CD14-positive monocyte (primary cell): ENCODE measurements at regions not wholly inside any gene's neighbourhood (a gene's known extent, or its start where the extent isn't known, plus 50 kb on each side); places are given as distances from the start of the nearest gene placed in this dataset.

Experiments
- DNase-seq, 3 donors: peaks; one replicate each; pipeline ENCODE4 v3.0.0-alpha.2; 2011 to 2022
- H2AFZ ChIP-seq: 2 replicates; pipeline ENCODE4 v1.6.0; 2012; ENCODE audit warnings: mild to moderate bottlenecking, low read depth, low read length, inconsistent platforms; ENCODE audit not compliant: insufficient read depth, poor library complexity, severe bottlenecking
- H3K27ac ChIP-seq, 2 donors: 1 replicate in 1 of 2; 2 replicates in 1 of 2; pipeline ENCODE4 v1.5.1; 2012 to 2013; ENCODE audit warnings: low read length in 2 of 2, control low read depth in 1 of 2, inconsistent platforms in 1 of 2, low read depth in 1 of 2, mild to moderate bottlenecking in 1 of 2
- H3K27me3 ChIP-seq, 2 donors: one replicate each; pipeline versions ENCODE4 v1.6.0 to v1.6.1; 2011 to 2013; ENCODE audit warnings: low read length in 2 of 2; ENCODE audit not compliant: control insufficient read depth in 2 of 2, insufficient read depth in 2 of 2
- H3K36me3 ChIP-seq, 2 donors: replicated peaks in 1 of 2; 1 replicate in 1 of 2; 2 replicates in 1 of 2; pipeline versions ENCODE4 v1.5.1 to v1.6.1; 2012 to 2013; ENCODE audit warnings: low read length in 2 of 2, control low read depth in 1 of 2, inconsistent platforms in 1 of 2, mild to moderate bottlenecking in 1 of 2; ENCODE audit not compliant: insufficient read depth in 2 of 2, control insufficient read depth in 1 of 2
- H3K4me1 ChIP-seq, 2 donors: 1 replicate in 1 of 2; 2 replicates in 1 of 2; pipeline versions ENCODE4 v1.5.1 to v1.6.1; 2012 to 2013; ENCODE audit warnings: low read length in 2 of 2, control low read depth in 1 of 2, inconsistent platforms in 1 of 2, mild to moderate bottlenecking in 1 of 2, moderate library complexity in 1 of 2; ENCODE audit not compliant: insufficient read depth in 2 of 2, control insufficient read depth in 1 of 2
- H3K4me2 ChIP-seq: replicated peaks from 2 replicates; pipeline ENCODE3; 2012; ENCODE audit warnings: low read length, moderate library complexity, mild to moderate bottlenecking; ENCODE audit not compliant: poor library complexity, severe bottlenecking; ENCODE audit errors: extremely low read depth
- H3K4me3 ChIP-seq, 3 experiments: fragments of 200-600 bp in 1 of 3; sonication (generic) in 1 of 3; replicated peaks in 1 of 3; 1 replicate in 2 of 3; 2 replicates in 1 of 3; pipeline ENCODE4 v1.5.1; 2011 to 2013; ENCODE audit warnings: low read length in 3 of 3, mild to moderate bottlenecking in 3 of 3, control low read depth in 2 of 3, low read depth in 2 of 3, inconsistent platforms in 1 of 3, moderate library complexity in 1 of 3
- H3K79me2 ChIP-seq: 2 replicates; pipeline ENCODE4 v1.6.0; 2012; ENCODE audit warnings: mild to moderate bottlenecking, control low read depth, inconsistent platforms, low read length, moderate library complexity; ENCODE audit not compliant: insufficient read depth
- H3K9ac ChIP-seq: 2 replicates; pipeline ENCODE4 v1.6.0; 2017; ENCODE audit warnings: low read length, mild to moderate bottlenecking; ENCODE audit not compliant: insufficient read depth, poor library complexity, severe bottlenecking
- H3K9me3 ChIP-seq, 2 donors: replicated peaks in 1 of 2; 1 replicate in 1 of 2; 2 replicates in 1 of 2; pipeline versions ENCODE4 v1.5.1 to v1.6.1; 2012 to 2013; ENCODE audit warnings: low read length in 2 of 2, control low read depth in 1 of 2; ENCODE audit not compliant: control insufficient read depth in 1 of 2, insufficient read depth in 1 of 2
- H4K20me1 ChIP-seq: 2 replicates; pipeline ENCODE4 v1.6.0; 2012; ENCODE audit warnings: mild to moderate bottlenecking, low read length, control low read depth, moderate library complexity; ENCODE audit not compliant: insufficient read depth
- H3K27ac Mint-ChIP-seq, 7 donors: one replicate each; pipeline ENCODE4 v1.8.0; 2020; ENCODE audit warnings: mild to moderate bottlenecking in 7 of 7, mixed read lengths in 7 of 7, moderate library complexity in 6 of 7, inconsistent platforms in 2 of 7
- H3K27me3 Mint-ChIP-seq, 3 donors: one replicate each; pipeline ENCODE4 v1.8.0; 2021 to 2022; ENCODE audit warnings: low read depth in 3 of 3, mild to moderate bottlenecking in 3 of 3, mixed read lengths in 3 of 3, moderate library complexity in 3 of 3, inconsistent platforms in 1 of 3
- H3K36me3 Mint-ChIP-seq, 2 donors: one replicate each; pipeline ENCODE4 v1.8.0; 2020; ENCODE audit warnings: mixed read lengths in 2 of 2, inconsistent platforms in 1 of 2, mild to moderate bottlenecking in 1 of 2
- H3K4me1 Mint-ChIP-seq: one replicate; pipeline ENCODE4 v1.8.0; 2020; ENCODE audit warnings: mild to moderate bottlenecking, mixed read lengths
- H3K4me3 Mint-ChIP-seq, 2 donors: one replicate each; pipeline ENCODE4 v1.8.0; 2020; ENCODE audit warnings: mild to moderate bottlenecking in 2 of 2, mixed read lengths in 2 of 2, moderate library complexity in 1 of 2
- H3K9me3 Mint-ChIP-seq, 7 donors: one replicate each; pipeline ENCODE4 v1.8.0; 2020 to 2022; ENCODE audit warnings: mixed read lengths in 7 of 7, mild to moderate bottlenecking in 6 of 7, moderate library complexity in 6 of 7, inconsistent platforms in 2 of 7
- CTCF ChIP-seq: fragments of 200-600 bp; IDR thresholded peaks from one replicate; pipeline ENCODE4 v1.8.0; 2022; ENCODE audit warnings: antibody characterized with exemption, mild to moderate bottlenecking
- WGBS: methylation state at CpG from one replicate; pipeline ENCODE4 v1.1.5; 2013; ENCODE audit warnings: missing lambda C conversion rate; ENCODE audit not compliant: insufficient coverage; 5-methylcytosine and 5-hydroxymethylcytosine counted together
- intact Hi-C, 2 donors: fragments of 100-400 bp; cut with micrococcal nuclease; formaldehyde crosslinking; loops; one replicate each; pipeline versions ENCODE4 v1.15.0 to v1.15.1; 2023

- Histone ChIP-seq H4K20me1 (no peaks in the 10 kb centered on the region), H2AFZ (no peak overlapping the region), H3K4me1 (no peaks in the 10 kb centered on the region), H3K9ac (no peak overlapping the region), H3K9me3 (no peaks in the 10 kb centered on the region), H3K4me2 (no peak overlapping the region), H3K4me3 (no peak overlapping the region), H3K79me2 (no peaks in the 10 kb centered on the region), H3K36me3 (no peaks in the 10 kb centered on the region), H3K27ac (no peak overlapping the region), H3K27me3 (no peaks in the 10 kb centered on the region)
- Mint-ChIP-seq H3K4me1 (no peaks in the 10 kb centered on the region), H3K9me3 (peaks cover 0 to 3% (median 0%) of the 10 kb centered on the region in 7 donors), H3K36me3 (no peaks in the 10 kb centered on the region), H3K27ac (no peak overlapping the region), H3K4me3 (no peak overlapping the region), H3K27me3 (peaks cover 0 to 1% (median 0%) of the 10 kb centered on the region in 3 donors)
- no CpG with 5 or more reads among the region's 5 CpGs for WGBS
- TF ChIP-seq CTCF: no peak
- intact Hi-C loops: no loop called here
- no peak for DNase-seq
Observed at GRCh38 chr11:100536979-100537378, 150.1 kb upstream of the ARHGAP42 start.

- no peak for TF ChIP-seq CTCF
Observed at GRCh38 chr11:100543386-100543785, 143.7 kb upstream of the ARHGAP42 start.

More at GRCh38 chr11:100543386-100543785, 143.7 kb upstream of the ARHGAP42 start:
- Mint-ChIP-seq H3K9me3 (peaks cover 0 to 2% (median 0%) of the 10 kb centered on the region in 7 donors), H3K36me3 (no peaks in the 10 kb centered on the region), H3K4me3 (no peak overlapping the region), H3K4me1 (no peaks in the 10 kb centered on the region), H3K27ac (no peak overlapping the region), H3K27me3 (peaks cover 0 to 2% (median 1%) of the 10 kb centered on the region in 3 donors)
- Histone ChIP-seq H3K9me3 (no peaks in the 10 kb centered on the region), H3K4me2 (no peak overlapping the region), H3K36me3 (no peaks in the 10 kb centered on the region), H2AFZ (no peak overlapping the region), H4K20me1 (no peaks in the 10 kb centered on the region), H3K4me1 (no peaks in the 10 kb centered on the region), H3K27ac (no peak overlapping the region), H3K27me3 (no peaks in the 10 kb centered on the region), H3K9ac (no peak overlapping the region), H3K79me2 (no peaks in the 10 kb centered on the region), H3K4me3 (no peak overlapping the region)
- intact Hi-C loops: no loop called here
- no peak for DNase-seq
